ENCODE measurements at regions not wholly inside any gene's neighbourhood (a gene's known extent, or its start where the extent isn't known, plus 50 kb on each side); places are given as distances from the start of the nearest gene placed in this dataset.
A peak's percentile ranks its signal among the peaks of the same experiment; 100 is the strongest.

DNA sequence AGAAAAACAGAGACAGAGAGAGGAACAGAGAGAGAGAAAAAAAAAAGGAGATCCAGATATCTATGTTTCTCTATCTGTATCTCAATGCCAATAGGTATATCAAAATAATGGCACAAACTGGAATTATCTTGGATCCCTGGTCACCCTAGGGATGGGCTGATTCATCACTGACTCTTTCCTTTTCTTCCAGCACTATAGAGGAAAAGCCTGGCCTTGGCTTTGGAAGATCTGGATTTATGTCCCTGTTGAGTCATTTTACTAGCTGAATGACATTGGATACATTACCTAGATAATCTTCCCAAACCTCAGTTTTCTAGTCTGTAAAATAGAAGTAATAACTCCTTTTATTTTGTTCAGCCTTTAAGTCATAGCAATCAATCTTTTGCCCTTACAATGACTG is 152.8 kb upstream of the GDF10 start:
- Histone ChIP-seq H3K4me1 (ENCODE audit: low read depth) (no peaks in the 10 kb centered on the region), H3K27me3 (no peaks in the 10 kb centered on the region), H3K4me3 (no peak overlapping the region), H3K36me3 (no peaks in the 10 kb centered on the region), H3K27ac (no peak overlapping the region), H3K9me3 (ENCODE audit: low read depth) (no peaks in the 10 kb centered on the region)
- TF ChIP-seq CTCF (IDR thresholded peaks at IDR 0.05; ENCODE audit: low read depth, low read length) = no peak
- no peak for DNase-seq (ENCODE audit: low read depth in 1 of 2, low spot score in 1 of 2)

GRCh38 chr10:47150581-47150980 is 149.4 kb upstream of the GDF10 start:
- no peaks in the 10 kb centered on the region for H3K36me3 ChIP-seq
- no peaks in the 10 kb centered on the region for H3K9me3 ChIP-seq (ENCODE audit: low read depth)
- no peaks in the 10 kb centered on the region for H3K27me3 ChIP-seq
- no peak overlapping the region for H3K27ac ChIP-seq
- no peaks in the 10 kb centered on the region for H3K4me1 ChIP-seq (ENCODE audit: low read depth)
- H3K4me3 ChIP-seq = no peak overlapping the region
- DNase-seq (ENCODE audit: low read depth in 1 of 2, low spot score in 1 of 2) = no peak
- no peak for TF ChIP-seq CTCF (IDR thresholded peaks at IDR 0.05; ENCODE audit: low read depth, low read length)

- DNase-seq (ENCODE audit: low read depth in 1 of 2, low spot score in 1 of 2) = no peak
- H3K4me1 ChIP-seq (ENCODE audit: low read depth) = no peaks in the 10 kb centered on the region
- no peaks in the 10 kb centered on the region for H3K9me3 ChIP-seq (ENCODE audit: low read depth)
- H3K36me3 ChIP-seq = no peaks in the 10 kb centered on the region
- H3K27me3 ChIP-seq = no peaks in the 10 kb centered on the region
- TF ChIP-seq CTCF (IDR thresholded peaks at IDR 0.05; ENCODE audit: low read depth, low read length) = no peak
- H3K4me3 ChIP-seq = no peak overlapping the region
- H3K27ac ChIP-seq = no peak overlapping the region
These were observed 148.1 kb upstream of the GDF10 start for GRCh38 chr10:47151920-47152319.

DNA sequence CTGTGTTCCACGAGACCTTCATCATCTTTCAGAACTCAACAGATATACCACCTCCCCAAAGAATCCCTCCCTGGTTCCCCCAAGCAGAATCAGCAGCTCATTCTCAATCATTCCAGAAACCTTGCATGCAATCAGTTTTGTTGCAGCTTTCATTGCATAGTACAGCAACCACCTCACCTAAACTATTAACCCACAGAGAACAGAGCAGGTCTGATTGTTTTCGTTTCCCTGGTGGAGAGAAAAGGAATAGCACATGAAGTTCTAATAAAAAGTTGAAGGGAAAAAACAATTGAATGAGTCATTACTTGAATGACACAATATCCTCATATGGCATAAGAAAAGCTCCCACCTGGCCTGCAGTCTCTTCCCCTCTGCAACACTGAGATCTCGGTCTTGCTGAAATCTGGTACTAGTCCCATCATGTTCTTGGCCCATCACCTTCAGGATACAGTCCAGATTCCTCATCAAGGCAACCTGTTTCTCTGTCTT is 147.1 kb upstream of the GDF10 start:
- DNase-seq (ENCODE audit: low read depth in 1 of 2, low spot score in 1 of 2) = peak in 1 of 2 donors; percentile 36
- Histone ChIP-seq H3K27ac (no peak overlapping the region), H3K36me3 (no peaks in the 10 kb centered on the region), H3K4me3 (no peak overlapping the region), H3K9me3 (ENCODE audit: low read depth) (no peaks in the 10 kb centered on the region), H3K4me1 (ENCODE audit: low read depth) (no peaks in the 10 kb centered on the region), H3K27me3 (no peaks in the 10 kb centered on the region)
- peak; percentile 47 for TF ChIP-seq CTCF (IDR thresholded peaks at IDR 0.05; ENCODE audit: low read depth, low read length)

DNA sequence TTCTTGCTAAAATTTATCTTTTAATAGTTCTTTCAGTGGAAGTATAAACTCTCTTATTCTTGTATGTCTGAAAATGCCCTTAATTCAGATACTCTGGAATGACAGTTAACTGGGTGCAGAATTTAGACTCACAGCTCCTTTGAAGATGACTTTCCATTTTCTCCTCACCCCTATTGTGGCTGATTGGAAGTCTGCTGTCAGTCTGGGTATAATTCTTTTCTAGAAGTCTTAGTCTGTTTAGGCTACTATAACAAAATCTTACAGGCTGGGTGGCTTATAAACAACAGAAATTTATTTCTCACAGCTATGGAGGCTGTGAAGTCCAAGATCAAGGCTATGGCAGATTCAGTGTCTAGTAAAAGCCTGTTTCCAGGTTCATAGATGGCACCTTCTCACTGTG is 145.2 kb upstream of the GDF10 start:
- Histone ChIP-seq H3K9me3 (ENCODE audit: low read depth) (no peaks in the 10 kb centered on the region), H3K4me1 (ENCODE audit: low read depth) (no peaks in the 10 kb centered on the region), H3K4me3 (no peak overlapping the region), H3K27ac (no peak overlapping the region), H3K36me3 (no peaks in the 10 kb centered on the region), H3K27me3 (no peaks in the 10 kb centered on the region)
- no peak for TF ChIP-seq CTCF (IDR thresholded peaks at IDR 0.05; ENCODE audit: low read depth, low read length)
- DNase-seq (ENCODE audit: low read depth in 1 of 2, low spot score in 1 of 2) = no peak

- Histone ChIP-seq H3K36me3 (no peaks in the 10 kb centered on the region), H3K27ac (no peak overlapping the region), H3K4me3 (no peak overlapping the region), H3K27me3 (no peaks in the 10 kb centered on the region), H3K4me1 (ENCODE audit: low read depth) (no peaks in the 10 kb centered on the region), H3K9me3 (ENCODE audit: low read depth) (no peaks in the 10 kb centered on the region)
- DNase-seq (ENCODE audit: low read depth in 1 of 2, low spot score in 1 of 2) = no peak
- TF ChIP-seq CTCF (IDR thresholded peaks at IDR 0.05; ENCODE audit: low read depth, low read length) = no peak
These were observed 143.1 kb upstream of the GDF10 start for GRCh38 chr10:47156873-47157272.
